ENCODE measurements at regions not wholly inside any gene's neighbourhood (a gene's known extent, or its start where the extent isn't known, plus 50 kb on each side); places are given as distances from the start of the nearest gene placed in this dataset.

DNA sequence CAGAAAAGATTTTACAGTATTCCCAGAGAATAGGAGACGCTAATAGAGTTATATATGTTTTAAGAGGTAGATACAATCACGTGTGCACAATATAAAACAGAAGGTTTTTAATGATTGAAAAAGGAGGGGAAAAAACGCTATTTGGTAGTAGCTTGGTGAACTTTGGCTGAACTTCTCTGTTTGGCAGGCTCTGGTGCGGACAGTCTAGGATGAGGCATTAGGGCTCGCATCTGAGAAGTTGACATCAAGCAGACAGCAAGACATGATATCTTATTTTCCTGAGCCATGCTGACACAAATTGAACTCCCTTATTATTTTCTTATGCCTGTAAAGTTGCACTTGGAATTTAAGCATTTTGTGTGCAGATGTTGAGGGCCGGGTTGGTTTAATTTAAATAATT is 176.6 kb downstream of the EN1 start:
- TF ChIP-seq, protein P1, sequence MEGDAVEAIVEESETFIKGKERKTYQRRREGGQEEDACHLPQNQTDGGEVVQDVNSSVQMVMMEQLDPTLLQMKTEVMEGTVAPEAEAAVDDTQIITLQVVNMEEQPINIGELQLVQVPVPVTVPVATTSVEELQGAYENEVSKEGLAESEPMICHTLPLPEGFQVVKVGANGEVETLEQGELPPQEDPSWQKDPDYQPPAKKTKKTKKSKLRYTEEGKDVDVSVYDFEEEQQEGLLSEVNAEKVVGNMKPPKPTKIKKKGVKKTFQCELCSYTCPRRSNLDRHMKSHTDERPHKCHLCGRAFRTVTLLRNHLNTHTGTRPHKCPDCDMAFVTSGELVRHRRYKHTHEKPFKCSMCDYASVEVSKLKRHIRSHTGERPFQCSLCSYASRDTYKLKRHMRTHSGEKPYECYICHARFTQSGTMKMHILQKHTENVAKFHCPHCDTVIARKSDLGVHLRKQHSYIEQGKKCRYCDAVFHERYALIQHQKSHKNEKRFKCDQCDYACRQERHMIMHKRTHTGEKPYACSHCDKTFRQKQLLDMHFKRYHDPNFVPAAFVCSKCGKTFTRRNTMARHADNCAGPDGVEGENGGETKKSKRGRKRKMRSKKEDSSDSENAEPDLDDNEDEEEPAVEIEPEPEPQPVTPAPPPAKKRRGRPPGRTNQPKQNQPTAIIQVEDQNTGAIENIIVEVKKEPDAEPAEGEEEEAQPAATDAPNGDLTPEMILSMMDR (conservative IDR thresholded peaks at IDR 0.05; ENCODE audit: low read length), result no peak
- no peak for TF ChIP-seq EZH2phosphoT487 (IDR thresholded peaks at IDR 0.05; ENCODE audit: borderline replicate concordance)
